ENCODE measurements at regions not wholly inside any gene's neighbourhood (a gene's known extent, or its start where the extent isn't known, plus 50 kb on each side); places are given as distances from the start of the nearest gene placed in this dataset.

GRCh38 chr2:36006444-36006843 lies 349.1 kb upstream of the CRIM1 start:
- TF ChIP-seq, protein P1, sequence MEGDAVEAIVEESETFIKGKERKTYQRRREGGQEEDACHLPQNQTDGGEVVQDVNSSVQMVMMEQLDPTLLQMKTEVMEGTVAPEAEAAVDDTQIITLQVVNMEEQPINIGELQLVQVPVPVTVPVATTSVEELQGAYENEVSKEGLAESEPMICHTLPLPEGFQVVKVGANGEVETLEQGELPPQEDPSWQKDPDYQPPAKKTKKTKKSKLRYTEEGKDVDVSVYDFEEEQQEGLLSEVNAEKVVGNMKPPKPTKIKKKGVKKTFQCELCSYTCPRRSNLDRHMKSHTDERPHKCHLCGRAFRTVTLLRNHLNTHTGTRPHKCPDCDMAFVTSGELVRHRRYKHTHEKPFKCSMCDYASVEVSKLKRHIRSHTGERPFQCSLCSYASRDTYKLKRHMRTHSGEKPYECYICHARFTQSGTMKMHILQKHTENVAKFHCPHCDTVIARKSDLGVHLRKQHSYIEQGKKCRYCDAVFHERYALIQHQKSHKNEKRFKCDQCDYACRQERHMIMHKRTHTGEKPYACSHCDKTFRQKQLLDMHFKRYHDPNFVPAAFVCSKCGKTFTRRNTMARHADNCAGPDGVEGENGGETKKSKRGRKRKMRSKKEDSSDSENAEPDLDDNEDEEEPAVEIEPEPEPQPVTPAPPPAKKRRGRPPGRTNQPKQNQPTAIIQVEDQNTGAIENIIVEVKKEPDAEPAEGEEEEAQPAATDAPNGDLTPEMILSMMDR (IDR thresholded peaks at IDR 0.05; ENCODE audit: insufficient read depth, low read length, missing control alignments), result no peak
- ChIA-PET POLR2A (no interaction called here), CTCF (no interaction called here)
- no peak overlapping the region for H3K4me3 ChIP-seq (ENCODE audit: low read depth, low read length)
- DNase-seq (ENCODE audit: low read depth, low spot score), result no peak

- ChIA-PET POLR2A (no interaction called here), CTCF (no interaction called here)
- no peak overlapping the region for H3K4me3 ChIP-seq (ENCODE audit: low read depth, low read length)
- DNase-seq (ENCODE audit: low read depth, low spot score), result no peak
- TF ChIP-seq, protein P1 (IDR thresholded peaks at IDR 0.05; ENCODE audit: insufficient read depth, low read length, missing control alignments), result no peak
These were observed 352.6 kb upstream of the CRIM1 start for GRCh38 chr2:36002941-36003340.

DNA sequence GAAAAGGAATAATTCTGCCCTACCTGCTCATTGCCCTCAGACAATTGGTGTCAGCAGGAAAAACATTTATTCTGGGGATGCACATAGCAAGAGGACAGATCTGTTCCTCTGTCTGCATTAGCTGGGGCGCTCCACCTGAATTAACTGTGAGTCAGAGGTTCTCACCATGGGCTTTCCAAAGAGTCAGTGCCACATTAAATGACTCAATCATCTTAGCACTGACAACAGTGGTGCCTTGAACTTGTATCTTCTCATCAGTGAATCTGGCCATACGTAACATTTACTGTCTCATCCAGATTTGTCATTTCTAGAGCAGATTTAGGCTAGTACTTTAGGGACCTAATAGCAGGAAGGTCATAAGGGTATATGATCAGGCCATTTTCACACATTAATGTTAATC lies 358.1 kb upstream of the CRIM1 start:
- H3K4me3 ChIP-seq (ENCODE audit: low read depth, low read length), result no peak overlapping the region
- TF ChIP-seq, protein P1 (IDR thresholded peaks at IDR 0.05; ENCODE audit: insufficient read depth, low read length, missing control alignments), result no peak
- no peak for DNase-seq (ENCODE audit: low read depth, low spot score)
- CTCF ChIA-PET, result interaction anchor here (1.0 kb wide), 1 partner anchor 24 kb away, joined by 3 read pairs; no protein-coding TSS in a partner anchor
- POLR2A ChIA-PET, result no interaction called here

- no peak for DNase-seq (ENCODE audit: low read depth, low spot score)
- no peak overlapping the region for H3K4me3 ChIP-seq (ENCODE audit: low read depth, low read length)
- ChIA-PET POLR2A (no interaction called here), CTCF (interaction anchor here (2.0 kb wide), 1 partner anchor 18 kb away, joined by 7 read pairs; no protein-coding TSS in a partner anchor)
- TF ChIP-seq, protein P1 (IDR thresholded peaks at IDR 0.05; ENCODE audit: insufficient read depth, low read length, missing control alignments), result no peak
These were observed 366.1 kb upstream of the CRIM1 start for GRCh38 chr2:35989503-35989902.

DNA sequence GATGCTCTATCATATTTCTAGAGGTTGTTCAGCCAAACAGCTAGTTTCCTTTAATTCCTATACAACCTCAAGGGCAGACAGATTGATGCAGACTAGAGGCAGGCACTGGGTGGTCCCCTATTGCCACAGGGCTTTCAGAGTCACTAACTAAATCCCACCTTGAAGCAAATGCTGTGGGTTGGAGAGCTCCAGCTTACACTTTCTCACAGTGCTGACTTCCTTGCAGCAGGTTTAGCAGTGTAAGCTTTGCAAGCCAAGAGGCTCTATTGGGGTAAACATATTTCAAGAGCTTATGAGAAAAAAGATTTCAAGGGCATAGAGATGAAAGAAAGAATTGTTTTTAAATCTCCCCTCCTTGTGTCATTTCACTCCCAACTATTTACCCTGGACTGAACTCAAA lies 366.5 kb upstream of the CRIM1 start:
- ChIA-PET CTCF (interaction anchor here (2.0 kb wide), 1 partner anchor 17 kb away, joined by 7 read pairs; no protein-coding TSS in a partner anchor), POLR2A (no interaction called here)
- no peak overlapping the region for H3K4me3 ChIP-seq (ENCODE audit: low read depth, low read length)
- TF ChIP-seq, protein P1 (IDR thresholded peaks at IDR 0.05; ENCODE audit: insufficient read depth, low read length, missing control alignments), result no peak
- DNase-seq (ENCODE audit: low read depth, low spot score), result no peak

DNA sequence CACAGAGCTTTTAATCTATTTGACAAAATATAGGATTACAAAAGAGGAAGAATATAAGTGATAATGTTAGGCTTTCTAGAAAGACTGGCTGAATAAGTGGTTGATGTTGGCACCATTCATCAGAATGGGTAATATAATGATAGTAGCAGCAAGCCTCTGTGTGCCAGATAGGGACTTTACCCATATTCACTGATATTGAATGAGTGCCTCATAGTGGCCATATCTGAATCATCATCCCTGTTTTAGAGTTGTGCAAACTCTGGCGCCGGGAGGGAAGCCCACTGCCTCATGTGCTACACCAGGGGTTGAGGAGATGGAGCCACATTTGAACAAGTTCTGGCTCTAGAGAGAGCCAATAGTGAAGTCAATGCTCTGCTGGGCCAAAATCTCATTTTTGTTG lies 368.7 kb upstream of the CRIM1 start:
- CTCF ChIA-PET, result no interaction called here
- no peak for DNase-seq (ENCODE audit: low read depth, low spot score)
- no peak overlapping the region for H3K4me3 ChIP-seq (ENCODE audit: low read depth, low read length)
- POLR2A ChIA-PET, result no interaction called here
- TF ChIP-seq, protein P1 (IDR thresholded peaks at IDR 0.05; ENCODE audit: insufficient read depth, low read length, missing control alignments), result no peak

Measured in AG04449 (cell line).